AG20443 (cell line): ENCODE measurements at regions not wholly inside any gene's neighbourhood (a gene's known extent, or its start where the extent isn't known, plus 50 kb on each side); places are given as distances from the start of the nearest gene placed in this dataset.
A peak's percentile ranks its signal among the peaks of the same experiment; 100 is the strongest.
"Not testable (repeated sequence)": the region's sequence is repeated elsewhere in the genome, so short reads cannot be mapped to it uniquely, and the experiment has no call there.

ENCODE experiments used
- DNase-seq: peaks from one replicate; pipeline ENCODE4 v3.0.0; 2012; ENCODE audit warnings: low spot score, mixed read lengths

- no peak for DNase-seq
Measured at GRCh38 chr9:78438211-78438610, 141.3 kb downstream of the PSAT1 start.

- no peak for DNase-seq
Measured at GRCh38 chr9:78438780-78439179, 141.9 kb downstream of the PSAT1 start.

GRCh38 chr9:78439190-78439865 is 142.4 kb downstream of the PSAT1 start:
- peak; percentile 91 for DNase-seq

- DNase-seq = no peak
Measured at GRCh38 chr9:78439866-78440830, 143.2 kb downstream of the PSAT1 start.

- DNase-seq = no peak
Measured at GRCh38 chr9:78441396-78441795, 144.5 kb downstream of the PSAT1 start.

- DNase-seq = no peak
Measured at GRCh38 chr9:78441822-78442431, 145.0 kb downstream of the PSAT1 start.

- DNase-seq = not testable (repeated sequence)
Measured at GRCh38 chr9:78442577-78442976, 145.7 kb downstream of the PSAT1 start.

- DNase-seq = peak; percentile 53
Measured at GRCh38 chr9:78443946-78444345, 147.0 kb downstream of the PSAT1 start.

GRCh38 chr9:78448960-78449673 is 152.2 kb downstream of the PSAT1 start:
- no peak for DNase-seq

GRCh38 chr9:78453450-78453849 is 156.5 kb downstream of the PSAT1 start:
- DNase-seq = no peak

- DNase-seq = peak; percentile 18
Measured at GRCh38 chr9:78462611-78463010, 165.7 kb downstream of the PSAT1 start.

- no peak for DNase-seq
Measured at GRCh38 chr9:78463750-78464149, 166.8 kb downstream of the PSAT1 start.

- DNase-seq = no peak
Measured at GRCh38 chr9:78468231-78468630, 171.3 kb downstream of the PSAT1 start.

- DNase-seq = no peak
Measured at GRCh38 chr9:78468974-78469576, 172.2 kb downstream of the PSAT1 start.

GRCh38 chr9:78470216-78470615 is 173.3 kb downstream of the PSAT1 start:
- no peak for DNase-seq

- DNase-seq = no peak
Measured at GRCh38 chr9:78470741-78471140, 173.8 kb downstream of the PSAT1 start.

- no peak for DNase-seq
Measured at GRCh38 chr9:78472111-78472510, 175.2 kb downstream of the PSAT1 start.

GRCh38 chr9:78479441-78479840 is 182.5 kb downstream of the PSAT1 start:
- DNase-seq = no peak

GRCh38 chr9:78486661-78487060 is 189.7 kb downstream of the PSAT1 start:
- DNase-seq = no peak

- no peak for DNase-seq
Measured at GRCh38 chr9:78490231-78490630, 193.3 kb downstream of the PSAT1 start.

GRCh38 chr9:78491402-78491801 is 194.5 kb downstream of the PSAT1 start:
- DNase-seq = no peak
